ENCODE measurements at regions not wholly inside any gene's neighbourhood (a gene's known extent, or its start where the extent isn't known, plus 50 kb on each side); places are given as distances from the start of the nearest gene placed in this dataset.
"Not testable (repeated sequence)": the region's sequence is repeated elsewhere in the genome, so short reads cannot be mapped to it uniquely, and the experiment has no call there.

GRCh38 chr11:69221086-69221485, 65.4 kb downstream of the SMIM38 start:
- H3K9me3 Mint-ChIP-seq: peaks cover 18% of the 10 kb centered on the region
- H3K4me1 Mint-ChIP-seq: peaks cover 17% of the 10 kb centered on the region
- H3K4me3 Mint-ChIP-seq: no peak overlapping the region
- no peak for TF ChIP-seq CTCF (IDR thresholded peaks at IDR 0.05)
- DNase-seq: no peak
- H3K27ac Mint-ChIP-seq: no peak overlapping the region
- no peaks in the 10 kb centered on the region for H3K36me3 Mint-ChIP-seq (ENCODE audit: low read depth)
- H3K27me3 Mint-ChIP-seq (ENCODE audit: low read depth, poor library complexity): peaks cover 20% of the 10 kb centered on the region

- not testable (repeated sequence) for H3K27ac Mint-ChIP-seq; H3K36me3 Mint-ChIP-seq (ENCODE audit: low read depth); H3K4me3 Mint-ChIP-seq; DNase-seq
- Mint-ChIP-seq H3K27me3 (ENCODE audit: low read depth, poor library complexity) (peaks cover 22% of the 10 kb centered on the region), H3K9me3 (peaks cover 23% of the 10 kb centered on the region), H3K4me1 (peaks cover 17% of the 10 kb centered on the region)
These were observed 65.9 kb downstream of the SMIM38 start for GRCh38 chr11:69221636-69222035.

GRCh38 chr11:69227271-69227670, 66.7 kb upstream of the MYEOV start:
- no peak for DNase-seq
- no peaks in the 10 kb centered on the region for H3K36me3 Mint-ChIP-seq (ENCODE audit: low read depth)
- TF ChIP-seq CTCF (IDR thresholded peaks at IDR 0.05): no peak
- H3K27me3 Mint-ChIP-seq (ENCODE audit: low read depth, poor library complexity): peaks cover 31% of the 10 kb centered on the region
- H3K27ac Mint-ChIP-seq: no peak overlapping the region
- H3K4me3 Mint-ChIP-seq: no peak overlapping the region
- H3K4me1 Mint-ChIP-seq: peaks cover 17% of the 10 kb centered on the region
- peaks cover 39% of the 10 kb centered on the region for H3K9me3 Mint-ChIP-seq

- no peak for DNase-seq
- Mint-ChIP-seq H3K4me1 (peaks cover 39% of the 10 kb centered on the region), H3K4me3 (no peak overlapping the region), H3K36me3 (ENCODE audit: low read depth) (no peaks in the 10 kb centered on the region), H3K27ac (no peak overlapping the region), H3K27me3 (ENCODE audit: low read depth, poor library complexity) (peaks cover 31% of the 10 kb centered on the region), H3K9me3 (peaks cover 34% of the 10 kb centered on the region)
- TF ChIP-seq CTCF (IDR thresholded peaks at IDR 0.05): no peak
These were observed 64.4 kb upstream of the MYEOV start for GRCh38 chr11:69229511-69229910.

- Mint-ChIP-seq H3K27me3 (ENCODE audit: low read depth, poor library complexity) (peaks cover 19% of the 10 kb centered on the region), H3K4me3 (no peak overlapping the region), H3K36me3 (ENCODE audit: low read depth) (no peaks in the 10 kb centered on the region), H3K9me3 (peaks cover 23% of the 10 kb centered on the region), H3K4me1 (peaks cover 46% of the 10 kb centered on the region), H3K27ac (no peak overlapping the region)
- DNase-seq: no peak
- no peak for TF ChIP-seq CTCF (IDR thresholded peaks at IDR 0.05)
These were observed 63.0 kb upstream of the MYEOV start for GRCh38 chr11:69230856-69231425.

GRCh38 chr11:69231466-69232018, 62.4 kb upstream of the MYEOV start:
- no peak for DNase-seq
- Mint-ChIP-seq H3K27me3 (ENCODE audit: low read depth, poor library complexity) (peaks cover 15% of the 10 kb centered on the region), H3K27ac (no peak overlapping the region), H3K4me1 (peaks cover 46% of the 10 kb centered on the region), H3K36me3 (ENCODE audit: low read depth) (no peaks in the 10 kb centered on the region), H3K9me3 (peaks cover 17% of the 10 kb centered on the region), H3K4me3 (no peak overlapping the region)
- no peak for TF ChIP-seq CTCF (IDR thresholded peaks at IDR 0.05)

All from nephron progenitor cell (in vitro differentiated cells).